ENCODE measurements at regions not wholly inside any gene's neighbourhood (a gene's known extent, or its start where the extent isn't known, plus 50 kb on each side); places are given as distances from the start of the nearest gene placed in this dataset.

DNA sequence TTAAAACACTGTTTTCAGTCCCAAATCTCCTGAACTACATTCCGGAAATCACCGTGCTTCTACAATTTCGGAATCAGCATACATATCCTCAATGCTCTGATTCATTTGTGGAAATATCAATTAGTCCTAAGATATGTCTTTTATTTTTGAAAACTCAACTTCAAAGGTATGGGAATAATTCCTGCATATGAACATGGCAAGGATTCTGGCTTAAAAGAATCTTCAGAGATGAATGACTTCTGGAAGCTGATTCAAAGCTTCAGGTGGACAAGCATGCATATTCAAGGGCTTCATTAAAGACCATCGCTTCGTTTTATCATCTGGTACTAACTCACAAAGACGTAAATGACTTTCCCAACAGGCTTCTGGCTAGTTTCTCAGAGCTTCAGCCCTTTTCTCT is 246.0 kb upstream of the LRRN1 start:
- no peak for DNase-seq

- no peak for DNase-seq
These were observed 246.5 kb upstream of the LRRN1 start for GRCh38 chr3:3552761-3553160.

DNA sequence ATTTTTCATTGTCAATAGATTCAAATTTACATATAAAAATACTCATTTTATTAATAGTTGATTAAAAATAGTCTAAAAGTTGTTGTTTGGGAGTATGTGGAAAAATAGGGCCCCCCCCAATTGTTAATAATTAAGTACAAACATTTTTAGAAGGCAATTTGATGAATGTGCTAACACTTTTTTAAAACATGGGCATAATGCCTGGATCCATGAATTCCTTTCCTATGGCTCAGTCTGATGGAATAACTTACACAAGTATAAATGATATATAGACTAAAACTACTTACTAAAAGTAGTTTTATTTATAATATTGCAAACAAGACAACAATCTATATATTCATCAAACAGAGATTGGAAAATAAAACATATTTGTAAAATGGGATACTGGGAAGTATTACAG is 247.2 kb upstream of the LRRN1 start:
- no peak for DNase-seq

GRCh38 chr3:3545360-3545759 is 253.9 kb upstream of the LRRN1 start:
- DNase-seq = no peak

GRCh38 chr3:3538451-3538850 is 260.8 kb upstream of the LRRN1 start:
- DNase-seq = no peak

DNA sequence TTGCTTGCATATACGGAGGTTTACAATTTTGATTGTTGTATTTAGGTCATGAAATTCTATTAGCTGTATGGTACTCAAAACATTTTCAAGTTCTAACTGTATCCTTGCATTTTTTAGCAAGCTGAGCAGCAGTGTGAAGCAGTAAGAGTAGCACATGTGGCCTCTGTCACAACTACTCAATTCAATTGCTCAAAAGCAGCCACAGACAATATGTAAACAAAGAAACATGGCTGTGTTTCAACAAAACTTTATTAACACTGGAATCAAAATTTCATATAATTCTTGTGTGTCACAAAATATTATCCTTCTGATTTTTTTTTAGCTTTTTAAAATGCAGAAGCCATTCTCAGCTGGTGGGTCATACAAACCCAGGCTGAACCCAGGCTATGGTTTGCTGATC is 266.7 kb upstream of the LRRN1 start:
- no peak for DNase-seq

GRCh38 chr3:3531476-3531875 is 267.8 kb upstream of the LRRN1 start:
- DNase-seq = no peak

GRCh38 chr3:3519266-3519665 is 280.0 kb upstream of the LRRN1 start:
- DNase-seq = no peak

- no peak for DNase-seq
These were observed 282.2 kb upstream of the LRRN1 start for GRCh38 chr3:3516996-3517395.

DNA sequence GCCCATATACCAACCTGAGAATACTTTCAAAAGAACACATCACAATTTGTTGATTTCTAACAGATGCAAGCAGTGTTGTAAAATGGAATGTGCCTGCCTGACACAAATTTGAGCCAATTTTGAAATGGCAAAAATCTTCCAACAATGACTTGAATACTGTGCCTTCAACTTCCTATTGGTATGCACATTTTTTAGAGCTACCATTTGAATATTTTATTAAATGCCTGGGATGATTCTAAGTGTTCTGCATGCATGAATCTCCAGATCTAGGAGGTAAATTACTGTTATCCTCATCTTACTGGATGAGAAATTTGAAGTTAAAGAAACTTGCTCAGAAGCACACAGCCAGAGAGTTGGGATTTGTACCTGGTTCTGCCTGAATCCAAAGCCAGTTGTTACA is 282.8 kb upstream of the LRRN1 start:
- DNase-seq = no peak

DNA sequence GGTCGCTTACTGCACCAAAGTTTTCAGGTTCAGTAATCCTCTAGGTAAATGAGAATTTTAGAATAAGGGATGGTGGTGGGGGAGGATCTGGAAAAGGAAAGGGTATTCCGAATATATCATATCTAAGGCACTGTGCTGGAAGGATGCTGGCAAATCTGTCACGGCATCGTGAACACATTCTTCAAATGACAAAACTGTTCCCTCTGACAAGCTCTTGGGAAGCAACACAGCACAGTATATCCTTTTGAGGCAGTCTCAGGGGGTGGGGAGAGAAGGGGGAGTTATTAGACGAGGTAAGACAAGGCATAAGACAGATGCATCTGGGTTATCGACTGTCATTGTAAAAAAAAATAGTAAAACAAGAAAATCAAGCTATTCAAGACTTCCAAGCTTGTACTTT is 289.6 kb upstream of the LRRN1 start:
- DNase-seq = no peak

DNA sequence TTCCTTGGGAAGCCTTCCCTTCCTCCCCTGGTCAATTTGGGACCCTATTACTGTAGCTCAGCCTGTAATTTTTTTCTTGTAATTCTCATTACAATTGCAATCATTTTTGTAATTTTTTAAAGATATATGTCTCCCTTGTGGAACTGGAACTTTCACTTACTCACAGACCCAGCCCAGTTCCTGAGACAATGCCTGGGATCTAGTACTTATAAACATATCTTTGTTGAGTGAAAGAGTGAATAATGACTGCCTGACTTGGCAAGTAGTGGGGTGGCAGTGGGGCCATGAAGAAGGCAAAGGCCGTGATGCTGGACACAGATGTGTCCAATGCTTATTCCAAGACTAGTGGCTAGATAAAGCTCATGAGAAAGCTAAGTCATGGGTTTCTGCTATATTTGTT is 294.5 kb upstream of the LRRN1 start:
- DNase-seq = no peak

DNA sequence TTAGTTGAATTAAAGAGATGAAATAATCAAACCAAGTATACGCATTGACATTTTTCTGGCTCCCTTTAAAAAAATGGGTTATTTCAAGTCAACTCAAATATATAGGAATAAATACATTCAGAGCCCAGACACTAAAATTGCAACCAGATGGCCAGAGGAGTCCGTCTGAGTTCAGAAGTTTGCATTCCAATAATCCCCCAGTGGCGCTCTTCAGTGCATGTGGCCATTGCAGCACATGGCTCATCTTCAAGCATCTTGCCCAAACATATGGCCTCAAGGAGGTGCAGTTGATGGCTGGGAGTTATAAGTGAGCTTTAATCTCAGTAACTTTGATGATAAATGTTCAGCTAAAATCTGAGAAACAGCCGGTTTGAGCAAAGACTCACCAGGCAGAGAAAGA is 295.8 kb upstream of the LRRN1 start:
- DNase-seq = no peak

DNA sequence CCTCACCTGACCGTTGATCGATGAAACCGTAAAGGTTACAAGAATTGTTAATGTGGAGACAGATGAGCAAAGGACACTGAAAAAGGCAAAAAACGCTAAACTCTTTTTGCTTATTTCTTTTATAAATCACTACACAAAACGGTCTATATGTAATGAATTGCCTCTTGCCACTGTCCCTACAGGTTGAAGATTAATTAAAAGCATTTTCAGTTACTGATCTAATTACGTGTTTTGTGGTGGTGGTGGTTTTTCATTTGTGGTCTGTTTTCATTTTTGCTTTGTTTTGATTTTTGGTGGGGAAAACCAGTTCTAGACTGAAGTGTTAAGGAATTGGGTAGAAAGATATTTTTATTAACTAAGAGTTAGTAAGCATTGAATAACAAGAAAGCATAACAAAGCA is 299.2 kb upstream of the LRRN1 start:
- no peak for DNase-seq

DNA sequence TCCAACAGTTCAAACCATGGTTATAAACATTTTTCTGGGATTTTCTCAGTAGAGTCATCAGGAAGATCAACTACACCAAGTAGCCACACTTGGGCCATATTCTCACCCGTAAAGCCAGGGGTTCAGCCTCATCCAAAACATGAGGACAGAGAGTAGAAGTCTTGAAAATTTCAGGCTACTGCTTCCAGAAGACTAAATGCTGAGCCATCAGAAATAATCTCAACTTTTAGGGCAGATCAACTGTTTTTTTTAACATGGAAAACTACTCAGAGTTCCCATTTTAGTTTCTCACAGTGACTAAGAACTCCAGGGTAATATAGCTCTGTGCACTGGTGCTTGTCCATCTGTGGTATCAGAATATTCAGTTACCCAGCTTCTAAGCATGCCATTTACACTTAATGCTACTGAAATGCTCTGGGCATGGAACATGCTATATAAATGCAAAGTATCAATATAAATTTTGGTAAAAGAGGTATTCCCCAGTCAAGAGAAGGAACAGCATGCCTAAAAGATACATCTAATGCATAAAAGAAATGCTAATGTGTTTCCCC is 300.1 kb upstream of the LRRN1 start:
- DNase-seq = no peak

- DNase-seq = no peak
These were observed 303.6 kb upstream of the LRRN1 start for GRCh38 chr3:3495611-3496010.

DNA sequence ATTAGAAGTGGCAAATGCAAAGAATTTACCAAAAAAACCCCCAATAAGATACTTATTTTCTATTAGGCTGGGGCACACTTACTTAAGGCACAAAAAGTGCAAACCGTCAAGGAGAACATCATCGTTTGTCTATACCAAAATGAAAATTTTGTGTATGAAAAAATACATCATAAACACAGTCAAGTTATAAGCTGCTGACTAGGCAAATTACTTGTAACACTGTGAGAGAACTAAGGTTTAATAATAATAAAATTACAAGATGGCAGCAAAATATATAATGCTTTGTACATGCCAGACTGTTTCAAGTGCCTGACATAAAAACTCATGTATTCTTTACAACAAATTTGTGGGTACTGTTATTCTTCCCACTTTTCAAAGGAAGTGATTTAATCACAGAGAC is 297.2 kb upstream of the CRBN start:
- no peak for DNase-seq

DNA sequence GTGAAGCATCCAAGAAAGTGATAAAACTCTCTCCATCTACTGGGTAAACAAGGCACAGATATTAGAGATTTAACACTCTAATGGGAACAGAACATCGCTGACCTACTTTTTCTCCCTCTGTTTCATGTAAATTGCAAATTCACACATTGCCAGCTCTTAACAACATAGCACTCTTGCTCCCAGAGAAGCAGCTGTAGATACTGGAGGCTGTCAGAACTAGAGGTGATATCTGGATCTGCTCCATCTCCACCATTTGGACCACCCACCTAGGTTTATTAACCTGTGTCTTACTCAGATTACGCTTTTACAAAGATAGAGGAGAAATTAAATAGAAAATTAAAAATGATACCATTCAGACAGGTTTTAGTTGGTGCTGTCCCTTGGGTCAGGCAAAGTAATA is 289.1 kb upstream of the CRBN start:
- DNase-seq = no peak

- no peak for DNase-seq
These were observed 284.6 kb upstream of the CRBN start for GRCh38 chr3:3464131-3464530.

DNA sequence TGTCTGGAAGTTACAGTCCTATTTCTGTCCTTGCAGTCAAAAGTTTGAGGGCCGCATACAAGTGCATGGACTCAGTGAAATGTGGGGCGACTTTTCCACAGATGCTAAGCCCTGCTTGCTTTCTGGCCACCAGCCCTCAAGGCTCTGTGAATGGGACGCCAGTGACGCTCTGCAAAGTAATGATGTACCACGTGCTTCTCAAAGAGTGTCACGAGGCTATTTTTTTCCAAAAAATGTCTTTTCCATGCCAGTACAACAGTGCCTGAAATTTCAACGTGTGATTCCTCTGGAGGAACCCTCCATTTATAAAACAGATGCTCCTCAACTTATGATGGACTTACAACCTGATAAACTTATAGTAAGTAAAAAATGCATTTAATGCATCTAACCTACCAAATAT is 281.8 kb upstream of the CRBN start:
- DNase-seq = no peak

GRCh38 chr3:3448468-3448867 is 269.0 kb upstream of the CRBN start:
- no peak for DNase-seq

DNA sequence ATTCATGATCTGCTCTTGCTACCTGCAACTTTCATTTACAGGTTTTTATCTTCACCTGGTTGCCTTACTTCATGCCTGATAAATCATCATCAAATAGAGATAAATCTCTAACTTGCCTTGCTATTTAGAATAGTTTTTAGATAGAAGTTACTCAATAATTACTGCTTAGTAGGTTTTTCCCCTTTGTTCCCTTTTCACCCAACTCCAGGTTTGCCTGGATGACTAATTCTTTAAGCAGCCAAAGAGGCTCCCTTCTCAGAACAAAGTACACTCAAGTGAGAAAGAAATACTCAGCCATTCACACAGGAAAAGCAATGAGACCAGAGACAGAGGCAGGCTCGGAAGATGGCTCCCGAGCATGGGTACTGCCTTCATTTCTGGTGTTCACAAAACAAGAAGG is 268.1 kb upstream of the CRBN start:
- no peak for DNase-seq

DNA sequence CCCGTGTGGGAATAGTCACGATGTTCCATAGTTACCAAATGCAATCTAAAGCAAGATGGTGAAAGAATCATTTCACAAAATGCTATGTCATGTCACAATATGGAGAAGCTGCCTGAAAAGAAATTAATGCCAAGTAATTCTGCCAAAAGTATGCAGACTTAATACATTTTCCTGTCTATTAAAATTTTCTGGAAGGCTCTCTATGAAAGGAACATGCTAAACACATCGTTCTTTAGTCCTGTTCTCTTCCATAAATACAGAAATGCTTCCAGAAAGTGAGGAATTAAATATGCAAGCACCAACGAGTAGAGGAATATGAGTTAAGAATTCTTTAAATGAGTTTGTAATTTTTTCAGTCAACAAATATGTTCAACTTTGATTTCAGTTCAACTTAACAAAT is 266.8 kb upstream of the CRBN start:
- DNase-seq = no peak

DNA sequence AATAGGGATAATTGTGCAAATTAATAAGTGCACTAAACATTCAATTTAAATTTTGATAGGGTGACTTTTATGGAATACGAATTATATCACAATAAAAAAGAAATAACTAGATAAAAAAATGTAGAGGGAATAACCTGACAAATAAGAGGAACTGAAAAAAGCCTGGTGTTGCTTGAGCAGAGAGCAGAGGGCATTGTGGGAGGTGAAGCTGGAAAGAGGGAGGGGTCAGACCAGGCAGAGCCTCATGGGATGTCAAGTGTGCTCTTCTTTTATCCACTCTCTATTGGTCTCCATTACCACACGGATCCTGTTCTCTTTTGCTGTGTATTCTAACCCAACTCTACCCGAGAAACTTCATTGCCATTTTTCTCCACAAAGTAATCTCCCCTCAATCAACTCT is 264.0 kb upstream of the CRBN start:
- DNase-seq = no peak

DNA sequence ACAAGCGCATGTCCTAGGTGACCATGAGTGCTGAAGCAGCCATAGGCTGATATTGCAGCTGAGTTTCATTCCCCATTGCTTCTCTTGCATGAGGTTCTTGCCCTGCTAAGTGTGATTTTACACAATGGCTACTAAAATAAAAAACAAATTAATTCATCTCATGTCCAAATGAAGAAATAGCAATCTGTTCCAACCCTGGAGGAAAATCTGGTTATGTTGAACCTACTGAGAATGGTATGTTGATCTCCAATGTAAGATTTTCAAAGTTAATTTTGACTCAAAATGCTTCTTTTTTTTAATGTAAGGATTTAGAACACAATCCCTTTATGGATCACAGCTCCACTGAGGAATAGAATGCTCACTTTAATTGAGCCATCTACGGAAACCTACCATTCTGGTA is 254.2 kb upstream of the CRBN start:
- no peak for DNase-seq

DNA sequence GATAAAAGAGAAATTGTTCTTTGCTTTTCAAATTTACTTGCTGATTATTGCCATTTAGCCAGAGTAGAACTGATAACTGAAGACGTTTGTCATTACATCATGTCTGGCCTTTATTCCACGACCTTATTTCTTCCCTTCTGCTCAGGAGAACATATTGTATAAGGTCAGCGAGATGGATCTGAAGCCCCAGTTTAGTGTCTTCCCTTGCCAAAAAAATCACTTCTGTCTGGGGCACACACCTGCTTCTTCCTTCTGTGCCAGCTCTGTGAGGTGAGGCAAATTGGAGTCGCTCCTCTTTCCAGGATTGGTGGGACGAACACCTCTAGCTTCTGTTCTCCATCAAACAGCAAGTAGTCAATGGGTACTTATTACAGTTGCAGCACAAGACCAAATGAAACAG is 250.3 kb upstream of the CRBN start:
- DNase-seq = no peak
